NCI-H774 (cell line): ENCODE measurements at regions not wholly inside any gene's neighbourhood (a gene's known extent, or its start where the extent isn't known, plus 50 kb on each side); places are given as distances from the start of the nearest gene placed in this dataset.
A peak's percentile ranks its signal among the peaks of the same experiment; 100 is the strongest.

Experiments
- DNase-seq: peaks from one replicate; lab custom pipeline; 2025; lab: John Stamatoyannopoulos, UW

GRCh38 chr21:41045534-41046268 lies 122.3 kb upstream of the BACE2 start:
- peak; percentile 60 for DNase-seq

- no peak for DNase-seq
Measured at GRCh38 chr21:41048145-41048544, 119.8 kb upstream of the BACE2 start.

DNA sequence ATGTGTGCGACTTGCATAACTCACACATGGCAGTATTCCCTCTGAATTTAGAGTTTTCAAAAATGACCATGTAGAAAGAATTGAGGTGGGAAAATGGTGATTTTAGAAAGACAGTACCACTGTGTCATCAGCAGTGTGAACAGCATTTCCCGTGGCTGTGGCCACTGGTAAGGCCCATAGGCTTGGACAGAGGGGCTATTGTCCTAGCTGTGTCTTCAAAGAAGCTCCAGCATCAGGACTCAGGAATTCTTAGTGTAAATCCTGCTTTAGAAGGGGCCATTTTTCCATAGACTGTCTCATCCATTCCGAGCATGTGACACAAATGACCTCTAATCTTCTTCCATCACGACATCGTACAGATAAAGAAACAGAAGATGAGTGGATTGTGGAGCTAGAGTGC lies 119.3 kb upstream of the BACE2 start:
- no peak for DNase-seq

- DNase-seq = no peak
Measured at GRCh38 chr21:41052820-41053555, 115.0 kb upstream of the BACE2 start.

DNA sequence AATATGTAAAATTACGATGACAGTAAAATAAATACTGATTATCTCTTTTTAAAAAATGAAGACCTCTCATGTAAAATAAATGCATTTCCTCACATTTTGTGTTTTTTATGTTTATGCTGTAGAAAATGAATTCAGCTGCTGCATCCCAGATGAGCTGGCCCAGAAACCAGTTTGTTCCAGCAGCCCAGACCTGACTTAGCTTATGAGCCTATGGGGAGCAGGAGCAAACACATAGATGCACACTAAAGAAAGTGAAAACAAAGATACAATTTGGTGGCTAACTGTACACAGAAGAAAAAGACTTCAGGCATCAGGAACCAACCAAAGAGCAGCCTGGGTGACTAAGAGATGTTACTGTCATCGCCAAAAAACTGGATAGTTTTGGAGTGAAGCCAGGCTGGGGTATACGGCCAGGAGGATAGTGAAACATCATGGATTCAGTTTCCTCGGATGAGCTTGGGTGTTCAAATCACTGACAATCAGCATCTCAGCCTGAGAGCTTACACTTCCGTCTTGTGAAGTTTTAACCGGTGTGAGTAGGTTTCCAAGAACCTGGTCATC lies 113.9 kb upstream of the BACE2 start:
- DNase-seq = no peak

DNA sequence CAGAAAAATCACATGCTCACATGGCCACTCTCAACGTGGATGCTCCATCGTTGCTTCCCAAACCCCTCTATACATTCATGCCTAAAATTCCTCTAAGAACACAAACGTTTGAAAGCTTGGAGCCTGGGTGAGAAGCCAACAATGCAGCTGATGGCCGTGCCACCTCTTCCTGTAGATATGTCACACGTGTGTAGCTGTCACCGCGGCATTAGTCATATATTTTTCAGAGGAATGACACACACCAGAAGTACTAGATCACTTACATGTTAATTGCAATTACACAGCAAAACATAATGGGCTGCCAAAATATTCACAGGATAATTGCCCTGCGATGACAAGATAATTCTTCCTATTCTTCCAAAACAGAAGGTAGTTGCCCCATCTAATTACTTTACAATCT lies 112.7 kb upstream of the BACE2 start:
- no peak for DNase-seq

DNA sequence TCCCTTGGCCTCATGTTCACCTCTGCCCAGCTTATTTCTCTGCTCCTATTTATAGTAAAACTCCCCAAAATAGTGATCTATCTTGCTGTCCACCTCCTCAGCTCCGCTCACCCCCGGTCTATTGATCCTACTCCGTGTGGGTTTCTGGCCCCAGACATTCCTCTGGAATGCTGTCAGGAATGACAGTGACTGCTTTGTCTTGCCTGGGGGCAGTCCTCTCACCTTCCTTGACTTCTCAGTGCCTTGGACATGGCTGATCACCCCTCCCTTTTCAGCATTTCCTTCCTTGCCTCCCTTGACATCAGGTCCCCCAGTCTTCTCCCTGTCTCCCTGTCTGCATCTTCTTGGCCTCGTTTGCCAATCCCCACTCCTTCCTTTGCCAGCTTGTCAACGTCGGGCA lies 108.1 kb upstream of the BACE2 start:
- DNase-seq = no peak

- DNase-seq = no peak
Measured at GRCh38 chr21:41061701-41062100, 106.3 kb upstream of the BACE2 start.

GRCh38 chr21:41064334-41064791 lies 103.6 kb upstream of the BACE2 start:
- no peak for DNase-seq

GRCh38 chr21:41064951-41065350 lies 103.0 kb upstream of the BACE2 start:
- DNase-seq = no peak

GRCh38 chr21:41065539-41065938 lies 102.4 kb upstream of the BACE2 start:
- DNase-seq = no peak

- DNase-seq = no peak
Measured at GRCh38 chr21:41066086-41066938, 101.6 kb upstream of the BACE2 start.

DNA sequence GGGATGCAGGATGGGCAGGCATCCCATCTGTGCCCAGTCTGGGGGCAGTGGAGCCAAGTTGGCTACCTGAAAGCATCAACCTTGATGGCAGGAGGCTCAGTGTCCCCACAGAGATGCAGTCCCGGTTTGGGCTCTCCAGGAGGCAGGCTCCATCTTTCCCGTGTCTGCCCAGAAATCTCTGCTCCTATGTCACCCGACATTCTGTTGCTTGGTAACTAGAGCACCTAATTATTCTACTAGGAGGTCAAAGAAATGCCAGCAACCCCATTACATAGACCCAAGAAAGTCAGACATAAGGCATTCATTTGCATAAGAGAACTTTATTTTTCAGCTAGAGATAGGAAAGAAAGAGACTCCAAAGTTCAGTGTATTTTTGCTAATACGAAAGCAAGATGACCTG lies 100.3 kb upstream of the BACE2 start:
- no peak for DNase-seq

DNA sequence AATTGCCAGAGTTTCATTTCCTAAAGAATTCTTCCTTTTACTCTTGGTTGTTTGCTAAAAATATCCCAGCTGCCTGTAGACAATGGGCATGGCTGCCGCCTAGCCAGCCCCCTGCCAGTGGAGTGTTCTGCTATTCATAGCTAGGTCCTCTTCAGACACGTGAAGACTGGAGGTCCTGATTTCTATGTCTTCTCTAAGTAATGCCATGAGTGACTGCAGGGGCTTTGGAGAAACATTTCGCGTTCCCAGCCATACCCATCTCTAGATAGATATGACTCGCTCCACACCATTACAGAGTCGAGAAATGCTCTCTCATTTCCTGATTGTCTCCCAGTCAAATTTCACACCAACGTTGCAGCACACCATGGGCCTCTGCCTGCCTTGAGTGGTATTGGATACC lies 99.5 kb upstream of the BACE2 start:
- no peak for DNase-seq

DNA sequence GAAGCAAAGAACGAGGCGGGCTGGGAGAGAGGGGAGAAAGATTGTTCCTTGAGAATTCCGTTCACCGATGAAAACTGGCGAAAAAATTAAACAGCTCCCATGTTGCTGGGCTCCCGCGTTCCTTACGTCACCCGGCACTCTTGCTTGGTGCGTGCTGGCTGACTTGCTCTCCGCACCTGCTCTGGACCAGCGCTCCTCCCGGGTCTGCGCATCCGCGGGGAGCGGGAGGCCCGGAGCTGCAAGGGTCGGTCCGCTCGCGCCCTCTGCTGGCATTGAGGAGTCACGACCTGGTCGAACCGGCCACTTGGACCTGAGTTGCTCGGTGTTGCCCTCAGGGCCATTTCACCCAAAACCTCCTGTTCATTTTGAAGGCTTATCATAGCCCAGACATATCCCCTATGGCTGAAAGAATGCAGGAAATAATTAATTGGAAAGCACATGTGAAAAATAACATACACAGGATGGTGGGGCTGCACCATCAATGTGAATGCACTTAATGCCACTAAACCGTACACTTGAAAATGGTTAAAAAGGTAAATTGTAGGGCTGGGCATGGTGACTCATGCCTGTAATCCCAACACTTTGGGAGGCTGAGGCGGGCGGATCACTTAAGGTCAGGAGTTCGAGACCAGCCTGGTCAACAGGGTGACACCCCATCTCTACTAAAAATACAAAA lies 98.9 kb upstream of the BACE2 start:
- DNase-seq = peak; percentile 79

- DNase-seq = no peak
Measured at GRCh38 chr21:41070284-41070683, 97.7 kb upstream of the BACE2 start.

DNA sequence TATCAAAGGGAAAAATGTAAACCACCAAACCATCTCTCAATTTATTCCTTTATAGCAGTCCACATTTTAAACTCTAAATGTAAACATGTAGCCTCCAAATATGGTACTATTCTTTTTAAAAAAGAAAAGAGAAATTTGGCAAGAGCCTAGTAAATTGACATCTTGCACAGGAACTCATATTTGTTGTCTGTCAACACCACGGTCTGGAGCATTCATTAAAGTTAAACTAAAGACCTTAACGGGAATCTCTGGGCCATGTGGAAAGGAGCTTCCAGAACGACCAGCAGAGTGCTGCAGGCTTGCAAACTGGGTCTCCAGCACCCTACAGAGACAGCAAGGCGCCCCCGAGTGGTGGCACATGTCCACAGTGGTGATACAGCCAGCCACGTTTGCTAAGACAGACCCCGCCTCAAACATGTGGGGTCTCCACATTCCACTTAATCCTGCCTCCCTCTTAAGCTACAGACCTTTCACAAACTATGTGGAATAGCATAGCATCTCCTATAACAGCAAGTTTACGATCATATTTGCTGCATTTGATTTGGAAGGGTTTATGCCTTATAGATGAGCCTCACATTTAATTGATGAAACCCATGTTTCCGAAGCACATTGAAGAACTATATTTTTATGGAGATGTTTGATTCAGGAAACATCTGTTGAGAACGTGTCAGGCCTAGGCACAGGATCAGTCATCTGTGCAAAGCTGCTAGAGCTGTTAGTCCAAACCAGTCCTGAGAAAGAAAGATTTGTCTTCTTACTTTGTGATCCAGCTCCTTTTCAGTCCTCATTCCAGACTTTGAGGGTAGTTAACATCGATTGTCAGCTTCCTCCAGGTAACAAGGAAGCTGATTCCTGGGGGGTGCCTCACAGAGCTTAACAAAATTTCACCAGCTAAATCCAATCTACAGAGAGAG lies 96.4 kb upstream of the BACE2 start:
- no peak for DNase-seq

DNA sequence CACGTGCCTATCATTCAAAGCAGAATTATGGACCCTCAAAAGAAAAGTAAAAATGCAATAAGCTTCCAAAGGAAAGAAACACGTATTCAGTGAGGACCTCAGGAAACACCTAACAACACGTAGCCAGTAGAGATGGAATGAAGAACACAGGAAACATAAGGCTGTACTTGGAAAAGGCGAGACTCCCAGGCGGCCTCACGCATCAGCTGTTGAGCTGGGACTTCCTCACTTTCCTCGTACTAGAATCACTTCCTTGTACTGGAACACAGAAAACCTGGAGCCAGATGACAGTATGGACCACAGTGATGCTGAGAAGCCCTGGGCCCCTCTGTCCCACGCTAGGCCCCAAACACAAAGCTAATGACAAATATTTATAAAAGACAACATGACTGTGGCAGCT lies 94.4 kb upstream of the BACE2 start:
- no peak for DNase-seq

- DNase-seq = no peak
Measured at GRCh38 chr21:41074396-41075184, 93.4 kb upstream of the BACE2 start.

GRCh38 chr21:41075656-41076055 lies 92.3 kb upstream of the BACE2 start:
- no peak for DNase-seq
